IMR-90 (cell line): ENCODE measurements at regions not wholly inside any gene's neighbourhood (a gene's known extent, or its start where the extent isn't known, plus 50 kb on each side); places are given as distances from the start of the nearest gene placed in this dataset.

Experiments
- ATAC-seq: fragments of 200-7000 bp; cut with Tn5 transposase; 2 replicates; pipeline ENCODE4 v1.9.1; 2020; ENCODE audit warnings: low read depth, mild to moderate bottlenecking, moderate library complexity
- BruUV-seq: library from RNA; stranded (reverse); fragments of 400-500 nt; replicated peaks from 2 replicates; lab custom pipeline; 2021; lab: Mats Ljungman, UMichigan
- CTCF ChIA-PET: fragments of 300-600 bp; formaldehyde crosslinking; extraction: SDS; loops from one replicate; lab custom pipeline; 2021; ENCODE audit warnings: antibody characterized with exemption; lab: Yijun Ruan, JAX
- POLR2A ChIA-PET: fragments of 300-600 bp; sonication (Branson Sonifier 250); formaldehyde crosslinking; loops from one replicate; lab custom pipeline; 2022; ENCODE audit warnings: antibody characterized with exemption; ENCODE audit not compliant: unreplicated experiment; lab: Charles Lee
- DNase-seq: peaks from one replicate; pipeline ENCODE4 v3.0.0; 2013
- H2AFZ ChIP-seq: replicated peaks from 2 replicates; pipeline ENCODE3; 2013; ENCODE audit warnings: low read length, mild to moderate bottlenecking; ENCODE audit not compliant: poor library complexity
- H2AK5ac ChIP-seq: 2 replicates; pipeline ENCODE4 v1.6.1; 2013; ENCODE audit warnings: low read depth, low read length, inconsistent platforms
- H2AK9ac ChIP-seq: replicated peaks from 2 replicates; pipeline ENCODE3; 2013; ENCODE audit warnings: mild to moderate bottlenecking, low read depth, low read length, moderate library complexity; ENCODE audit not compliant: poor library complexity
- H2BK120ac ChIP-seq: 2 replicates; pipeline ENCODE4 v1.6.1; 2013; ENCODE audit warnings: low read depth, low read length, inconsistent platforms
- H2BK15ac ChIP-seq: 3 replicates; pipeline ENCODE4 v1.6.1; 2013; ENCODE audit warnings: low read depth, low read length, inconsistent platforms
- H2BK20ac ChIP-seq: 2 replicates; pipeline ENCODE4 v1.6.1; 2013; ENCODE audit warnings: low read depth, mild to moderate bottlenecking, inconsistent platforms, low read length, moderate library complexity
- H2BK5ac ChIP-seq: 2 replicates; pipeline ENCODE4 v1.6.1; 2013; ENCODE audit warnings: mild to moderate bottlenecking, low read depth, low read length, inconsistent platforms; ENCODE audit not compliant: poor library complexity, severe bottlenecking
- H3K14ac ChIP-seq: replicated peaks from 2 replicates; pipeline ENCODE4 v1.6.1; 2013; ENCODE audit warnings: low read depth, low read length, inconsistent platforms
- H3K18ac ChIP-seq: 2 replicates; pipeline ENCODE4 v1.6.1; 2013; ENCODE audit warnings: low read depth, low read length, control low read depth
- H3K23ac ChIP-seq: 2 replicates; pipeline ENCODE4 v1.6.1; 2013; ENCODE audit warnings: low read depth, low read length, inconsistent platforms
- H3K27ac ChIP-seq: 2 replicates; pipeline ENCODE4 v1.5.1; 2013; ENCODE audit warnings: mild to moderate bottlenecking, control low read depth, low read length; ENCODE audit not compliant: insufficient read depth
- H3K27me3 ChIP-seq: 2 replicates; pipeline ENCODE4 v1.6.1; 2013; ENCODE audit warnings: low read length; ENCODE audit not compliant: control insufficient read depth, insufficient read depth
- H3K36me3 ChIP-seq: 2 replicates; pipeline ENCODE4 v1.6.1; 2013; ENCODE audit warnings: low read length, mixed read lengths; ENCODE audit not compliant: control insufficient read depth, insufficient read depth
- H3K4ac ChIP-seq: 2 replicates; pipeline ENCODE4 v1.6.1; 2013; ENCODE audit warnings: low read depth, low read length, inconsistent platforms
- H3K4me1 ChIP-seq: 2 replicates; pipeline ENCODE4 v1.6.1; 2013; ENCODE audit warnings: low read length, mixed read lengths; ENCODE audit not compliant: control insufficient read depth, insufficient read depth
- H3K4me2 ChIP-seq: 2 replicates; pipeline ENCODE4 v1.6.1; 2013; ENCODE audit warnings: low read depth, mild to moderate bottlenecking, control low read depth, low read length, moderate library complexity
- H3K4me3 ChIP-seq: 2 replicates; pipeline ENCODE4 v1.5.1; 2013; ENCODE audit warnings: low read depth, mild to moderate bottlenecking, control low read depth, low read length, moderate library complexity; ENCODE audit not compliant: insufficient read depth
- H3K56ac ChIP-seq: 2 replicates; pipeline ENCODE4 v1.6.1; 2013; ENCODE audit warnings: low read length, inconsistent platforms; ENCODE audit not compliant: insufficient read depth; ENCODE audit errors: extremely low read depth
- H3K79me1 ChIP-seq, 2 experiments: 2 replicates each; pipeline ENCODE4 v1.6.1; 2013; ENCODE audit warnings: low read length in 2 of 2, inconsistent platforms in 1 of 2, low read depth in 1 of 2
- H3K9ac ChIP-seq: 2 replicates; pipeline ENCODE4 v1.6.1; 2013; ENCODE audit warnings: low read depth, low read length, control low read depth
- H3K9me1 ChIP-seq: 2 replicates; pipeline ENCODE4 v1.6.1; 2013; ENCODE audit warnings: low read length, inconsistent platforms; ENCODE audit not compliant: insufficient read depth
- H3K9me3 ChIP-seq: 2 replicates; pipeline ENCODE4 v1.6.1; 2013; ENCODE audit warnings: low read length; ENCODE audit not compliant: control insufficient read depth, insufficient read depth
- H4K20me1 ChIP-seq: 2 replicates; pipeline ENCODE4 v1.6.1; 2013; ENCODE audit warnings: low read length, inconsistent platforms; ENCODE audit not compliant: insufficient read depth
- H4K5ac ChIP-seq: 2 replicates; pipeline ENCODE4 v1.6.1; 2013; ENCODE audit warnings: mild to moderate bottlenecking, low read depth, low read length, control low read depth
- H4K8ac ChIP-seq, 2 experiments: 2 replicates each; pipeline ENCODE4 v1.6.1; 2013; ENCODE audit warnings: low read depth in 2 of 2, low read length in 2 of 2, control low read depth in 1 of 2, inconsistent platforms in 1 of 2
- H4K91ac ChIP-seq: 2 replicates; pipeline ENCODE4 v1.6.1; 2013; ENCODE audit warnings: low read depth, low read length, inconsistent platforms; ENCODE audit not compliant: insufficient read depth
- BHLHE40 ChIP-seq: fragments of 150-350 bp; IDR thresholded peaks from 2 replicates; pipeline ENCODE4 v1.6.1; 2016; ENCODE audit warnings: mild to moderate bottlenecking, low read depth, low read length
- CEBPB ChIP-seq: IDR thresholded peaks from 2 replicates; pipeline ENCODE4 v1.6.1; 2012; ENCODE audit warnings: low read depth, low read length, improper control_type of control experiment
- CTCF ChIP-seq: conservative IDR thresholded peaks from 2 replicates; pipeline ENCODE4 v1.5.1; 2012; ENCODE audit warnings: mild to moderate bottlenecking, low read depth, low read length, improper control_type of control experiment
- MAZ ChIP-seq: IDR thresholded peaks from 2 replicates; pipeline ENCODE4 v1.6.1; 2012; ENCODE audit warnings: low read depth, mild to moderate bottlenecking, low read length, improper control_type of control experiment, moderate library complexity, borderline replicate concordance
- MXI1 ChIP-seq: IDR thresholded peaks from 2 replicates; pipeline ENCODE4 v1.6.1; 2012; ENCODE audit warnings: low read depth, mild to moderate bottlenecking, low read length, moderate library complexity, borderline replicate concordance
- RAD21 ChIP-seq: IDR thresholded peaks from 2 replicates; pipeline ENCODE4 v1.6.1; 2012; ENCODE audit warnings: low read length, improper control_type of control experiment
- SMC3 ChIP-seq: fragments of 150-350 bp; IDR thresholded peaks from 2 replicates; pipeline ENCODE4 v1.6.1; 2016; ENCODE audit warnings: low read depth, mild to moderate bottlenecking, antibody characterized with exemption, low read length, moderate library complexity
- WGBS, 2 experiments: methylation state at CpG; one replicate each; pipeline versions ENCODE4 v1.1.5 to v1.1.7; 2013; ENCODE audit warnings: missing lambda C conversion rate in 2 of 2; ENCODE audit not compliant: insufficient read length in 1 of 2; ENCODE audit errors: extremely low coverage in 2 of 2; 5-methylcytosine and 5-hydroxymethylcytosine counted together
- dilution Hi-C: fragments of 300-500 bp; cut with HindIII; formaldehyde crosslinking; loops from one replicate; pipeline ENCODE4 v1.14.3; 2018; ENCODE audit warnings: low sequenced_read_pairs; ENCODE audit not compliant: unreplicated experiment
- in situ Hi-C: fragments of 300-500 bp; cut with MboI; formaldehyde crosslinking; loops from 3 replicates; pipeline ENCODE4 v1.14.3; 2019; ENCODE audit warnings: low sequenced_read_pairs, inconsistent platforms, mixed read lengths
- intact Hi-C: fragments of 100-400 bp; cut with micrococcal nuclease; formaldehyde crosslinking; loops from 2 replicates; pipeline ENCODE4 v1.10.0; 2022
- TF ChIP-seq, protein P1 (sequence below): fragments of 150-350 bp; IDR thresholded peaks from 2 replicates; pipeline ENCODE4 v1.6.1; 2017; ENCODE audit warnings: mild to moderate bottlenecking, antibody characterized with exemption, low read length, low read depth
- TF ChIP-seq, protein P2 (sequence below): fragments of 150-350 bp; IDR thresholded peaks from 2 replicates; pipeline ENCODE4 v1.6.1; 2016; ENCODE audit warnings: low read depth, mild to moderate bottlenecking, low read length, moderate library complexity, borderline replicate concordance

DNA sequence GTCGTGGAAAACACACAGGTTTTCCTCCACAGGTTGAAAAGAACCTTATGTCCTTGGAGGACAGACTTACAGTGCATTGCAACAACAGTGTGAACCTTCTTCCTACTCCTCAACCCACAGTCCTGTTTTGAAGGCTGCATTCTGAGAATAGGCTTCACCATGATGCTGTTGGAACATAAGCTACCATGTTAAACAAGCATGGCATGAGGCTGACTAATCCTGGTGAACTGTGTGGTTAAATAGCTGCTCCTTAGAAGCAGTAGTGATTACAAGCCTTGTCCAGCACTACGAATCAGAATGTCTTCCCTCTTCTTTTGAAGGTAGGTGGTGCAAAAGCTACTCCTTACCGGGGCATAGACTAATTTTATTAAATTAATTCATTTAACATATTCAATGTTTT, 368.5 kb upstream of the EPHA7 start:
- TF ChIP-seq RAD21 (no peak), CTCF (no peak), SMC3 (no peak), MXI1 (no peak), BHLHE40 (no peak), CEBPB (no peak), MAZ (no peak)
- TF ChIP-seq, protein P1, sequence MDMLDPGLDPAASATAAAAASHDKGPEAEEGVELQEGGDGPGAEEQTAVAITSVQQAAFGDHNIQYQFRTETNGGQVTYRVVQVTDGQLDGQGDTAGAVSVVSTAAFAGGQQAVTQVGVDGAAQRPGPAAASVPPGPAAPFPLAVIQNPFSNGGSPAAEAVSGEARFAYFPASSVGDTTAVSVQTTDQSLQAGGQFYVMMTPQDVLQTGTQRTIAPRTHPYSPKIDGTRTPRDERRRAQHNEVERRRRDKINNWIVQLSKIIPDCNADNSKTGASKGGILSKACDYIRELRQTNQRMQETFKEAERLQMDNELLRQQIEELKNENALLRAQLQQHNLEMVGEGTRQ = no peak
- TF ChIP-seq, protein P2, sequence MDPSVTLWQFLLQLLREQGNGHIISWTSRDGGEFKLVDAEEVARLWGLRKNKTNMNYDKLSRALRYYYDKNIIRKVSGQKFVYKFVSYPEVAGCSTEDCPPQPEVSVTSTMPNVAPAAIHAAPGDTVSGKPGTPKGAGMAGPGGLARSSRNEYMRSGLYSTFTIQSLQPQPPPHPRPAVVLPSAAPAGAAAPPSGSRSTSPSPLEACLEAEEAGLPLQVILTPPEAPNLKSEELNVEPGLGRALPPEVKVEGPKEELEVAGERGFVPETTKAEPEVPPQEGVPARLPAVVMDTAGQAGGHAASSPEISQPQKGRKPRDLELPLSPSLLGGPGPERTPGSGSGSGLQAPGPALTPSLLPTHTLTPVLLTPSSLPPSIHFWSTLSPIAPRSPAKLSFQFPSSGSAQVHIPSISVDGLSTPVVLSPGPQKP = no peak

More for the DNA sequence above, 368.5 kb upstream of the EPHA7 start:
- dilution Hi-C loops = no loop called here
- H2BK120ac ChIP-seq = no peak overlapping the region
- in situ Hi-C loops = no loop called here
- ChIA-PET CTCF (interaction anchor here (0.6 kb wide), 1 partner anchor 10 kb away, joined by 3 read pairs; no protein-coding TSS in a partner anchor), POLR2A (no interaction called here)
- H3K9me3 ChIP-seq = no peaks in the 10 kb centered on the region; the same call in 1 of the 2 replicates
- WGBS, 2 experiments = 40% methylated on average over 1 of the region's 3 CpGs; no CpG with 5 or more reads in 1 of the 2 experiments
- H2BK5ac ChIP-seq = no peak overlapping the region
- H3K9ac ChIP-seq = no peak overlapping the region
- no peak overlapping the region for H2AK9ac ChIP-seq
- H3K4me1 ChIP-seq = no peaks in the 10 kb centered on the region
- H3K4ac ChIP-seq = no peak overlapping the region
- no peak overlapping the region for H3K14ac ChIP-seq
- no peaks in the 10 kb centered on the region for H3K36me3 ChIP-seq
- H2AFZ ChIP-seq = no peak overlapping the region
- H3K27ac ChIP-seq = no peak overlapping the region
- H3K56ac ChIP-seq = no peak overlapping the region
- intact Hi-C loops = no loop called here
- H3K4me2 ChIP-seq = no peak overlapping the region
- H2AK5ac ChIP-seq = no peak overlapping the region
- no peaks in the 10 kb centered on the region for H3K79me1 ChIP-seq
- no peaks in the 10 kb centered on the region for H3K9me1 ChIP-seq
- no peak overlapping the region for H4K8ac ChIP-seq
- no peak overlapping the region for H2BK20ac ChIP-seq
- no peak overlapping the region for H3K4me3 ChIP-seq
- no peak for ATAC-seq
- no peak overlapping the region for H2BK15ac ChIP-seq
- H4K91ac ChIP-seq = no peak overlapping the region
- H4K20me1 ChIP-seq = no peaks in the 10 kb centered on the region
- no peak overlapping the region for H3K18ac ChIP-seq
- no peak overlapping the region for H4K5ac ChIP-seq
- DNase-seq = no peak
- BruUV-seq = no TSS peak
- no peaks in the 10 kb centered on the region for H3K27me3 ChIP-seq
- no peak overlapping the region for H3K23ac ChIP-seq
